AG09319 (cell line): ENCODE measurements at regions not wholly inside any gene's neighbourhood (a gene's known extent, or its start where the extent isn't known, plus 50 kb on each side); places are given as distances from the start of the nearest gene placed in this dataset.

Experiments
- DNase-seq: peaks from one replicate; pipeline ENCODE4 v3.0.0-alpha.2; 2010; ENCODE audit warnings: low read depth; ENCODE audit errors: extremely low read depth
- CTCF ChIP-seq: IDR thresholded peaks from 2 replicates; pipeline ENCODE4 v1.5.1; 2011; ENCODE audit warnings: low read depth, mild to moderate bottlenecking, inconsistent platforms, low read length, moderate library complexity

GRCh38 chr1:55707846-55708245 lies 492.7 kb upstream of the USP24 start:
- DNase-seq = no peak
- TF ChIP-seq CTCF = no peak

- no peak for DNase-seq
- no peak for TF ChIP-seq CTCF
These were observed 492.0 kb upstream of the USP24 start for GRCh38 chr1:55707196-55707595.

GRCh38 chr1:55706397-55706796 lies 491.2 kb upstream of the USP24 start:
- no peak for DNase-seq
- TF ChIP-seq CTCF = no peak

GRCh38 chr1:55703726-55704363 lies 488.7 kb upstream of the USP24 start:
- DNase-seq = no peak
- TF ChIP-seq CTCF = no peak

GRCh38 chr1:55702064-55702463 lies 486.9 kb upstream of the USP24 start:
- TF ChIP-seq CTCF = peak; percentile 45
- no peak for DNase-seq

- no peak for DNase-seq
- no peak for TF ChIP-seq CTCF
These were observed 485.4 kb upstream of the USP24 start for GRCh38 chr1:55700359-55701130.

GRCh38 chr1:55699228-55699627 lies 484.1 kb upstream of the USP24 start:
- no peak for DNase-seq

More at GRCh38 chr1:55699228-55699627, 484.1 kb upstream of the USP24 start:
- no peak for TF ChIP-seq CTCF
